SK-N-SH treated with all-trans-retinoic acid at 6 μM for 48 hours (cell line): ENCODE measurements at regions not wholly inside any gene's neighbourhood (a gene's known extent, or its start where the extent isn't known, plus 50 kb on each side); places are given as distances from the start of the nearest gene placed in this dataset.

Experiments
- ATAC-seq: fragments of 200-7000 bp; cut with Tn5 transposase; 3 replicates; pipeline ENCODE4 v1.9.1; 2020; ENCODE audit warnings: mild to moderate bottlenecking, moderate library complexity
- BACH2 ChIP-seq: fragments of 250-450 bp; sonication (Bioruptor Pico); IDR thresholded peaks from 2 replicates; pipeline ENCODE4 v1.9.0; 2021; ENCODE audit warnings: mild to moderate bottlenecking, borderline replicate concordance
- CREB5 ChIP-seq: fragments of 250-450 bp; sonication (Bioruptor Pico); IDR thresholded peaks from 2 replicates; pipeline ENCODE4 v1.5.1; 2020; ENCODE audit warnings: low read depth, mild to moderate bottlenecking, moderate library complexity
- CSRNP3 ChIP-seq: fragments of 250-450 bp; sonication (Bioruptor Pico); IDR thresholded peaks from 2 replicates; pipeline ENCODE4 v1.5.1; 2021; ENCODE audit warnings: mild to moderate bottlenecking, moderate library complexity
- ESRRG ChIP-seq: fragments of 250-450 bp; sonication (Bioruptor Pico); IDR thresholded peaks from 2 replicates; pipeline ENCODE4 v1.6.1; 2021; ENCODE audit warnings: mild to moderate bottlenecking
- ISL1 ChIP-seq: fragments of 250-450 bp; sonication (Bioruptor Pico); IDR thresholded peaks from 2 replicates; pipeline ENCODE4 v2.1.2; 2022; ENCODE audit warnings: mild to moderate bottlenecking, moderate library complexity
- OSR1 ChIP-seq: fragments of 250-450 bp; sonication (Bioruptor Pico); IDR thresholded peaks from 2 replicates; pipeline ENCODE4 v1.8.0; 2022; ENCODE audit warnings: moderate library complexity, mild to moderate bottlenecking, inconsistent platforms
- PATZ1 ChIP-seq: fragments of 250-450 bp; sonication (Bioruptor Pico); IDR thresholded peaks from 2 replicates; pipeline ENCODE4 v1.8.0; 2020; ENCODE audit warnings: mild to moderate bottlenecking, moderate library complexity, borderline replicate concordance
- POU6F1 ChIP-seq: fragments of 250-450 bp; sonication (Bioruptor Pico); IDR thresholded peaks from 2 replicates; pipeline ENCODE4 v1.8.0; 2021; ENCODE audit warnings: low read depth, mild to moderate bottlenecking, moderate library complexity, borderline replicate concordance
- PPARA ChIP-seq: fragments of 250-450 bp; sonication (Bioruptor Pico); IDR thresholded peaks from 2 replicates; pipeline ENCODE4 v1.5.0; 2020; ENCODE audit warnings: mild to moderate bottlenecking, borderline replicate concordance
- SNAI2 ChIP-seq: fragments of 250-450 bp; sonication (Bioruptor Pico); IDR thresholded peaks from 2 replicates; pipeline ENCODE4 v1.5.0; 2020; ENCODE audit warnings: mild to moderate bottlenecking, moderate library complexity
- TCF4 ChIP-seq: fragments of 250-450 bp; sonication (Bioruptor Pico); IDR thresholded peaks from 2 replicates; pipeline ENCODE4 v1.8.0; 2021; ENCODE audit warnings: mild to moderate bottlenecking, moderate library complexity, borderline replicate concordance
- TOX ChIP-seq: fragments of 250-450 bp; sonication (Bioruptor Pico); IDR thresholded peaks from 2 replicates; pipeline ENCODE4 v1.8.0; 2021; ENCODE audit warnings: mild to moderate bottlenecking, moderate library complexity, borderline replicate concordance
- ZC3H10 ChIP-seq: fragments of 250-450 bp; sonication (Bioruptor Pico); IDR thresholded peaks from 2 replicates; pipeline ENCODE4 v1.5.1; 2021; ENCODE audit warnings: mild to moderate bottlenecking, moderate library complexity
- ZFP3 ChIP-seq: fragments of 250-450 bp; sonication (Bioruptor Pico); IDR thresholded peaks from 2 replicates; pipeline ENCODE4 v1.5.0; 2020; ENCODE audit warnings: mild to moderate bottlenecking, moderate library complexity
- ZNF565 ChIP-seq: fragments of 450-650 bp; formaldehyde crosslinking; conservative IDR thresholded peaks from 2 replicates; pipeline ENCODE4 v1.5.0; 2020; ENCODE audit warnings: low read depth, mild to moderate bottlenecking, moderate library complexity
- ZNF70 ChIP-seq: fragments of 450-650 bp; formaldehyde crosslinking; IDR thresholded peaks from 2 replicates; pipeline ENCODE4 v1.5.0; 2020; ENCODE audit warnings: mild to moderate bottlenecking, moderate library complexity

- TF ChIP-seq PATZ1 (CRISPR knock-in tag) = no peak
Observed at GRCh38 chr13:40311356-40312101, 354.9 kb downstream of the FOXO1 start (continued).

- no peak for ATAC-seq
Observed at GRCh38 chr13:40313269-40314200, 352.9 kb downstream of the FOXO1 start.

More at GRCh38 chr13:40313269-40314200, 352.9 kb downstream of the FOXO1 start:
- TF ChIP-seq SNAI2 = no peak
- TF ChIP-seq ZNF70 (CRISPR knock-in tag) = no peak
- TF ChIP-seq OSR1 (CRISPR knock-in tag) = no peak
- no peak for TF ChIP-seq CREB5 (CRISPR knock-in tag)
- TF ChIP-seq ZFP3 (CRISPR knock-in tag) = no peak
- no peak for TF ChIP-seq ESRRG
- no peak for TF ChIP-seq ISL1 (CRISPR knock-in tag)
- TF ChIP-seq TCF4 (CRISPR knock-in tag) = no peak
- no peak for TF ChIP-seq ZC3H10
- TF ChIP-seq TOX (CRISPR knock-in tag) = no peak
- TF ChIP-seq ZNF565 (CRISPR knock-in tag) = no peak
- TF ChIP-seq BACH2 (CRISPR knock-in tag) = no peak
- no peak for TF ChIP-seq PPARA (CRISPR knock-in tag)
- no peak for TF ChIP-seq CSRNP3
- no peak for TF ChIP-seq POU6F1 (CRISPR knock-in tag)
- no peak for TF ChIP-seq PATZ1 (CRISPR knock-in tag)
- TF ChIP-seq, all 23 proteins: peak for 0
